ENCODE measurements at regions not wholly inside any gene's neighbourhood (a gene's known extent, or its start where the extent isn't known, plus 50 kb on each side); places are given as distances from the start of the nearest gene placed in this dataset.
"Not testable (repeated sequence)": the region's sequence is repeated elsewhere in the genome, so short reads cannot be mapped to it uniquely, and the experiment has no call there.

- Histone ChIP-seq H3K27ac (no peak overlapping the region), H3K4me1 (ENCODE audit: control insufficient read depth in 1 of 2, low read depth in 2 of 2) (no peaks in the 10 kb centered on the region), H3K36me3 (peaks cover 11% of the 10 kb centered on the region), H3K9me3 (no peaks in the 10 kb centered on the region), H3K27me3 (replicated peaks; ENCODE audit: insufficient read depth) (no peaks in the 10 kb centered on the region), H3K4me3 (no peak overlapping the region)
- TF ChIP-seq, protein P1, sequence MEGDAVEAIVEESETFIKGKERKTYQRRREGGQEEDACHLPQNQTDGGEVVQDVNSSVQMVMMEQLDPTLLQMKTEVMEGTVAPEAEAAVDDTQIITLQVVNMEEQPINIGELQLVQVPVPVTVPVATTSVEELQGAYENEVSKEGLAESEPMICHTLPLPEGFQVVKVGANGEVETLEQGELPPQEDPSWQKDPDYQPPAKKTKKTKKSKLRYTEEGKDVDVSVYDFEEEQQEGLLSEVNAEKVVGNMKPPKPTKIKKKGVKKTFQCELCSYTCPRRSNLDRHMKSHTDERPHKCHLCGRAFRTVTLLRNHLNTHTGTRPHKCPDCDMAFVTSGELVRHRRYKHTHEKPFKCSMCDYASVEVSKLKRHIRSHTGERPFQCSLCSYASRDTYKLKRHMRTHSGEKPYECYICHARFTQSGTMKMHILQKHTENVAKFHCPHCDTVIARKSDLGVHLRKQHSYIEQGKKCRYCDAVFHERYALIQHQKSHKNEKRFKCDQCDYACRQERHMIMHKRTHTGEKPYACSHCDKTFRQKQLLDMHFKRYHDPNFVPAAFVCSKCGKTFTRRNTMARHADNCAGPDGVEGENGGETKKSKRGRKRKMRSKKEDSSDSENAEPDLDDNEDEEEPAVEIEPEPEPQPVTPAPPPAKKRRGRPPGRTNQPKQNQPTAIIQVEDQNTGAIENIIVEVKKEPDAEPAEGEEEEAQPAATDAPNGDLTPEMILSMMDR (IDR thresholded peaks at IDR 0.05), result no peak
- DNase-seq (ENCODE audit: low spot score), result no peak
- no peak for ATAC-seq (ENCODE audit: insufficient number of reproducible peaks, low FRiP score, low read depth)
Measured at GRCh38 chr6:144793744-144794143, 508.6 kb downstream of the UTRN start.

- not testable (repeated sequence) for H3K9me3 ChIP-seq; H3K4me1 ChIP-seq (ENCODE audit: control insufficient read depth in 1 of 2, low read depth in 2 of 2); H3K27me3 ChIP-seq (replicated peaks; ENCODE audit: insufficient read depth); DNase-seq (ENCODE audit: low spot score); ATAC-seq (ENCODE audit: insufficient number of reproducible peaks, low FRiP score, low read depth); H3K27ac ChIP-seq; H3K4me3 ChIP-seq
- peaks cover 17% of the 10 kb centered on the region for H3K36me3 ChIP-seq
Measured at GRCh38 chr6:144795022-144795421, 509.9 kb downstream of the UTRN start.

DNA sequence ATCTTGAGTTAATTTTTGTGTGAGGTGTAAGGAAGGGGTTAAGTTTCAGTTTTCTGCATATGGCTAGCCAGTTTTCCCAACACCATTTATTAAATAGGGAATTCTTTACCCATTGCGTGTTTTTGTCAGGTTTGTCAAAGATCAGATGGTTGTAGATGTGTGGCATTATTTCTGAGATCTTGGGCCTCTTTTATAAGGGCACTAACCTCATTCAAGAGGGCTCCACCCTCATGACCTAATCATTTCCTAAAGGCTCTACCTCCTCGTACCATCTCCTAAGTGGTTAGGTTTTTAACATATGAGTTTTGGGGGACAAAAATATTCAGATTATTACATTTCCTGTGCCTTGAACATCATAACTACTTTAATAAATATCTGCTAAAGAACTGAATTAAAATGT lies 510.9 kb downstream of the UTRN start:
- Histone ChIP-seq H3K27me3 (replicated peaks; ENCODE audit: insufficient read depth) (no peaks in the 10 kb centered on the region), H3K4me3 (no peak overlapping the region), H3K4me1 (ENCODE audit: control insufficient read depth in 1 of 2, low read depth in 2 of 2) (no peaks in the 10 kb centered on the region), H3K9me3 (no peaks in the 10 kb centered on the region), H3K36me3 (peaks cover 15% of the 10 kb centered on the region), H3K27ac (no peak overlapping the region)
- ATAC-seq (ENCODE audit: insufficient number of reproducible peaks, low FRiP score, low read depth), result no peak
- TF ChIP-seq, protein P1 (IDR thresholded peaks at IDR 0.05), result no peak
- DNase-seq (ENCODE audit: low spot score), result no peak

- DNase-seq (ENCODE audit: low spot score) (no peak), ATAC-seq (ENCODE audit: insufficient number of reproducible peaks, low FRiP score, low read depth) (no peak)
- H3K27me3 ChIP-seq (replicated peaks; ENCODE audit: insufficient read depth), result no peaks in the 10 kb centered on the region
- H3K27ac ChIP-seq, result no peak overlapping the region
- no peaks in the 10 kb centered on the region for H3K9me3 ChIP-seq
- no peaks in the 10 kb centered on the region for H3K4me1 ChIP-seq (ENCODE audit: control insufficient read depth in 1 of 2, low read depth in 2 of 2)
- H3K36me3 ChIP-seq, result peaks cover 15% of the 10 kb centered on the region
- H3K4me3 ChIP-seq, result no peak overlapping the region
- TF ChIP-seq, protein P1 (IDR thresholded peaks at IDR 0.05), result no peak
Measured at GRCh38 chr6:144797881-144798589, 512.9 kb downstream of the UTRN start.

DNA sequence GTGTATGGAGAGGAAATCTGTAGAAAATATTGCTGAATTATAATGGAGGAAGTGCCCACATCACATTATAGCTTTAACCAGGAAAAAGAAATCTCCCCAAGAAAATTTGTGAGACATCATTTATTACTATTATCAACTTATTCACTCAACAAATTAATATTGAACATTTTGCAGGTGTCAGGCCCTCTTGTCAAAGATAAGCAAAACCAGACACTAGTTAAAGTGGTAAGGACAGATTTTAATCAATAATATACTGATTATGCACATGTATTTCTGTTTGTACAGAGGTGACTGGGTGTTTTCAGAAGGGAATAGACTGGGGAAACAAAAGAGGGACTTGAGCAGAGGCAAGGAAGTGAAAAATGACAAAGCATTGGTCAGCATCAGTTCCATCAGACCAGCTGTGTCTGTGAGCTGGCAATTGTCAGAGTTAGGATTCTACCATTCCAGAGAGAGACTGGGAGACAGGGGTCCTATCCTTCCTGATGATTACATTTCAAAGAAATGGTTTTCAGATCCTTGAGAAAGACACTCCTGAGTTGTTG lies 519.2 kb downstream of the UTRN start:
- DNase-seq (ENCODE audit: low spot score), result no peak
- Histone ChIP-seq H3K9me3 (no peaks in the 10 kb centered on the region), H3K27ac (no peak overlapping the region), H3K36me3 (peaks cover 8% of the 10 kb centered on the region), H3K4me3 (no peak overlapping the region), H3K4me1 (ENCODE audit: control insufficient read depth in 1 of 2, low read depth in 2 of 2) (no peaks in the 10 kb centered on the region), H3K27me3 (replicated peaks; ENCODE audit: insufficient read depth) (no peaks in the 10 kb centered on the region)
- TF ChIP-seq, protein P1 (IDR thresholded peaks at IDR 0.05), result no peak
- ATAC-seq (ENCODE audit: insufficient number of reproducible peaks, low FRiP score, low read depth), result no peak
